ENCODE measurements at regions not wholly inside any gene's neighbourhood (a gene's known extent, or its start where the extent isn't known, plus 50 kb on each side); places are given as distances from the start of the nearest gene placed in this dataset.

- no peak for TF ChIP-seq CTCF (IDR thresholded peaks at IDR 0.05)
Measured at GRCh38 chr5:53389093-53389492, 91.3 kb upstream of the FST start.

- no peak for TF ChIP-seq CTCF (IDR thresholded peaks at IDR 0.05)
Measured at GRCh38 chr5:53392073-53392472, 88.4 kb upstream of the FST start.

- TF ChIP-seq CTCF (IDR thresholded peaks at IDR 0.05), result no peak
Measured at GRCh38 chr5:53394808-53395207, 85.6 kb upstream of the FST start.

DNA sequence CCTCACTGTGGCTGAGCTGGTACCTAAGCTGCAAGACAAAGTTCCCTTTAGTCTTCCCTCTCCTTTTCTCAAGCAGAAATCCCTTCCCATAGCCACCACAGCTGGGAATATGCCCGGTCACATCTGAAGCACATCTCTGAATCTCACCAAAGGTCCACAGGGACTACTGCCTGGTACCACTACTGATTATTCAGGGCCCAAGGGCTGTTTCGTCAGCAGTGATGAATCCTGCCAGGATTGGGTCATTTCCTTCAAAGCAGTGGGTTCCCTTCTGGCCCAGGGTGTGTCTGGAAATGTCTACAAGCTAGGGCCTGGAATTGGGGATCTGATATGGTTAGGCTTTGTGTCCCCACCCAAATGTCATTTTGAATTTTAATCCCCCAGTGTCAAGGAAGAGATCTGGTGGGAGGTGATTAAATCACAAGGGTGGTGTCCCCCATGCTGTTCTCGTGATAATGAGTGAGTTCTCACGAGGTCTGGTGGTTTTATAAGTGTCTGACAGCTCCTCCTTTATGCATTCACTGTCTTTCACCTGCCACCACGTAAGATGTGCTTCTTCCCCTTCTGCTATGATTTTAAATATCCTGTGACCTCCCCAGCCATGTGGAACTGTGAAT is 83.2 kb upstream of the FST start:
- TF ChIP-seq CTCF (IDR thresholded peaks at IDR 0.05), result no peak

DNA sequence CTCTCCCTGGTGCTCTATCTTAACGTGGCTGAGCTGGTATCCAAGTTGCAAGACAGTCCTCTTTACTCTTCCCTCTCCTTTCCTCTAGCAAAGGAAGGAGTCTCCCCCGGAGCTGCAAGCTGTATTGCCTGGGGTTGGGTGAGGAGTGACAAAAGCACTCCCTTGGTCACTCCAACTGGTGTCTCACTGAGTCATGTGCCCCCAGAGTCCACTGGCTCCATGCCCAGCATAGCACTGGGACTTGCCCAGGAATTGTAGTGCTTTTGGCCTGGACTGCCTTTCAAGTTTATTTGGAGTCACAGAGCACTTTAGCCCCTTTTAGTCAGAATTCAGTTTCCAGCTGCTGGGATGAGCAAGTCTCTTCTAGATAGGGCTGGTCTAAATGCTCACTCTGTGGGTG is 82.6 kb upstream of the FST start:
- TF ChIP-seq CTCF (IDR thresholded peaks at IDR 0.05), result no peak

DNA sequence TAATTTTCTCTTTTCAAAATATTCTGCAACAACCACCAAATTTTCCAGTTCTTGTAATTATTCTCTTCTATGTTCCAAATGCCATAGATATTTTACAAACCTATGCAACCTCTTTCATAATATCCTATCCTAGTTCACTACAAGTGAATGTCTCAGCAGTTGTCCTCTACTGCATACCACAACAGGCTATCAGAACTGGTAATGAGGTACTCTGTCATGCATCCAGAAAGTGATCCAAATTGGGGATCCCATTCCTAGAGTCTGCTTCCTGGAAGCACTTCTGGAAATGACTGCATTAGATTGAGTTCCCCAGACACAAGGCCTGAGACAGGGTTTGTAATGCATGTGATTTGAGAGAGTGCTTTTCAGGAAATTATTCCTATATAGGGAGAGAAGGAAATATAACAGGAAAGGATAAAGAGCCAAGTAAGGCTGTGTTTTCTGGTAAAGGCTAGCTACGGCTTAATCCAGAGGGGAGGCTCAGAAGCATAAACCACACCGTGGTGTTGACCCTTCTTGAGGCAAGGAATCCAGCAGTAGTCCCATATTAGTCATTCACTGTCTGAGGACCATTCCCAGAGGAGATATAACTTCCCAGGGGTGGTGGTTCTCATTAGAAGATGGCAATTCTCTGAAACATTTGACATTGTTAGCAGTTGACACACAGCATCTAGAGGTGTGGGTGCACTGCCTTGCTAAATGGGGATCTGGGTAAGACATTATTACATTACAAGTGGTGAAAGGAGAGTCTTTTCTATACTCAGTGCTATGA is 80.3 kb upstream of the FST start:
- TF ChIP-seq CTCF (IDR thresholded peaks at IDR 0.05), result no peak

DNA sequence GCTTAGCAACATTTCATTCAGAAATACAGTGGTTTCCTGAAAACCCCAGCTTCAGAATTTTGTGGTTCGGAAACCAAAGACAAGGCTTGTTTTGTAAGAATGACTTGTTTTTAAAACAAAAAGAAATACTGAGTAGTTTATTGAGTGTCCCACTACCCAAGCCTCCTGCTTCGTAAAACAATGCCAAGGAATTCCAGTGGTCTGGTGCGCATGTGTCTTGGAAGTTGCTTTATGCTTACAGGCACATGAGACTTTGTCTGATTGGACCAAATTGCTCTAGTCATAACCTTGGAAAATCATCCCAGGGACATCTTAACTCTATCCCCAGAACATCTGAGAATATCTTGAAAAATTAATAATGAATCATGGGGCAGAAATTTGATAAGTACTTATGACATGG is 77.1 kb upstream of the FST start:
- TF ChIP-seq CTCF (IDR thresholded peaks at IDR 0.05), result no peak

Measured in LNCAP (cell line).